GM19043 (cell line): ENCODE measurements at regions not wholly inside any gene's neighbourhood (a gene's known extent, or its start where the extent isn't known, plus 50 kb on each side); places are given as distances from the start of the nearest gene placed in this dataset.
"Not testable (repeated sequence)": the region's sequence is repeated elsewhere in the genome, so short reads cannot be mapped to it uniquely, and the experiment has no call there.

Source experiments
- ATAC-seq: cut with Tn5 transposase; IDR thresholded peaks from one replicate; pipeline ENCODE4 v1.9.1; 2021; ENCODE audit warnings: low read depth; ENCODE audit not compliant: unreplicated experiment

DNA sequence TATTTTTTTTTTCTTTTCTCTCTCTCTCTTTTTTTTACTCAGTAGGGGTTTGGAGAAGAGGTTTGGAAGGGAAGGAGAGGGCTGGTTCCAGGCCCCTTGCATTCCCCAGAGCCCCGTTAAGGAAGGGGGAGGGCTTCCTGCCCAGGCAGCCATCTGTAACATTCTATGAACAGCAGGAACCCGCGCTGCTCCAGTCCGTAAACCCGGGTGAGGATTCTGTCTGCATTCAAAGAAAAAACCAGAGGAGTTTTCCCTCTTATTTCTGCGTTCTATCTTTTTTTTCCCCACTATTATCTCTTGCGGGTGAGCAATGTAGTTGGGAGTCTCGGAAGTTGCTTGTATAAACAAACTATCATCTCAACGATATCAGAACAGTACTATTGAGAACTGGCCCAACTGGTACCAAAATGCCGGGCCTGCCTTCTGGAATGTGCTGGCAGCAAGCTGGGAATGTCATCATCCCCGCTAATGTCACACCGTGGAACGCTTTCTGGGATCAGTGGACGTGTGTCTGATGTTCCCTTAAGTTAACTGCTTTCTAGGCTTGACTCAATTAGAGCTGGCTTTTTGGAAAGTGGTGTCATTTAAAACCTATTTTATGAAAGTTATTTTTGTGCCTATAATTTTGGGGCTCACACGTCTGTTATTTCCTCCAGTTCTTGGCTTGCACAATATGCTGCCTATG lies 153.1 kb upstream of the MEOX2 start:
- ATAC-seq: no peak

DNA sequence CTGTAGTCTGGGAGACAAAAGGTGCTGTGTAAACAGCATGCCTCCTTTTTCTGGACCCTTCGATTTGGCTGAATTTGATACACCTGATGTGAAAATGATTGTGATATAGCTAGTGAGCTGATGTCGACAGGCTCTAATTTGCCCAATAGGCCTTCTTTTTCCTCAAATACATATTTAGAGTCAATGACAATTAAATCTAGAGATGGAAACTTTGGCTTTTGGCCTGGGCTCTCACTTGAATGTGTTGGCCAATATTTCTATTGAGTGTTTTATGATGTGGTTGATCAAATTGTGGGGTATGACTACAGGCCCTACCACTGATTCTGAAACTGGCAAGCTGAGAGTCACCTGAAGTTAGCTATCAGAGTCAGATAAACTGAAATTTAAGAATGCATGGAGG lies 151.8 kb upstream of the MEOX2 start:
- ATAC-seq: no peak

DNA sequence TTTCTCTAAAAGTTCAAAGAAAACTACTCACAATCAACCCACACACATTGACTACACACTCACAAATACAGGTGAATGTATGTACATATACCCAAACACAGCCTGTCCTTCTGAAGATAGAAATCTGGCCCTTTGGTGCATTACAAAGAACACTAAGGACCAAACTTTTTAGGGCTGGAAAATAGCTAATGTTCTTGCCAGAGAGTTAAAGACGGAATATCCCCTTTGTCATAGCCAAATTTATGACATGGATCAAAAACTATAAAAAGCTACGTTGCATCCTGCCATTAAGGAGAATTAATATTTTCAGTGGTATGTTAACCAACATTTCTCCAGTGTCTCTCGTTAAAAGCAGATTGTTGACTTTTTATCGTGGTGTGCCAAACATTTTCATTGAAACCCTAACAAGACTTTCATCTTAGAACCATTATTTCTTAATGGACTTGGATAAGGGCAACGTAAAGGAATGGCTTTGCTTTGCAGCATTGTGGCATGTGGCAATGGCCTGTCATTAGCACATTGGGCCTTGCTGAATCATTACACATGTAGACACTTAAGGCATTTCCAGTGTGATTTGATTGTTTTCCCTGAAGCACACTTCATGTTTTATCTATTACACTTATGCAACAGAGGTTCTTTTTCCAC lies 150.9 kb upstream of the MEOX2 start:
- ATAC-seq: no peak

DNA sequence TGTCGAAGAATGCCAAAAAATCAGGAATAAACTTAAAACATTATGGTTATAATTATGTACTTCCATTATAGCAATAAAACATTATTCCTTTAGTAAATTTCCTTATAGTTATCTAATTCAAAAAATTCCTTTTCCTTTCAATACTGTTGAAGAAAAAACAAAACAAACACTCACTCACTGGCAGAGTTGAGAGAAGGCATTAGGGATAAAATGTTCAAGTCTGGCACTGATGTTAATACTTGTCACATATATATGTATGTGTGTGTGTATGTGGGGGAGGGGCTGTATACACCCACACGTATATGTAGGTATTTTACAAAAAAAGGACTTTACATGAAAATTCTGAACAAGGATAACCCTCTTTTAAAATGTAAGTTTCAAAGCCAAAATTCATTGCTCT lies 150.2 kb upstream of the MEOX2 start:
- no peak for ATAC-seq

DNA sequence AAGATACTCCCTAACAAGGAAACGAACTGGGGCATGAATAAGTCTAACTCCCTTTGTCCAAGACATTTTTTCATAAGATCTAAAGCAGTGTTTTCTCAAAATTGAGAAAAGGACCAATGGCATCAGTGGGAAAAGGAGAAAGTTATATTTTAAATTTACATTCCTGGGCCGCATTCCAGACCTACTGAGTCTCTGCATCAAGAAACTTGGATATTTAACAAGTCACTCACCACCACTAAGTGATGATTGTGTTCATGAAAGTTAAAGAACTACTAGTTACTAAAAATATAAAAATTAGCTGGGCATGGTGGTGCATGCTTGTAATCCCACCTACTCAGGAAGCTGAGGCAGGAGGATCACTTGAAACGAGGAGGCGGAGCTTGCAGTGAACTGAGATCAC lies 149.6 kb upstream of the MEOX2 start:
- no peak for ATAC-seq

DNA sequence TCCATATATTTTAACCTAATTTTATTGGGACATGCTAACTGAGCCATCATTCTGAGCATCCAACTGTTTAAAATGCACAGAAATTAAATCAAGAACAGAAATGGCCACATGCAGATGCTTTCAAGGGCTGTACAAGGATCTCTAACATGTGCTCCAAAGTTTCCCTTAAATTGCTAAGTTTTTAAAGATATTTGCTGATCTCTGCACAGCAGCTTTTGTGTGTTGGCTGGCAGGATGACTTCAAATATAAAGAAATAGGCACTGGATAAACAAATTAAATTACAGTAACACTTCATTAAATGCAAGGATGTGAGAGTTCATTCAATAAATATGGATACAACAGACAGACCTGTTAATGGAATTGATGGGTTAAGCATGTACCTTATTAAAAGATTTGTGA lies 148.0 kb upstream of the MEOX2 start:
- no peak for ATAC-seq

DNA sequence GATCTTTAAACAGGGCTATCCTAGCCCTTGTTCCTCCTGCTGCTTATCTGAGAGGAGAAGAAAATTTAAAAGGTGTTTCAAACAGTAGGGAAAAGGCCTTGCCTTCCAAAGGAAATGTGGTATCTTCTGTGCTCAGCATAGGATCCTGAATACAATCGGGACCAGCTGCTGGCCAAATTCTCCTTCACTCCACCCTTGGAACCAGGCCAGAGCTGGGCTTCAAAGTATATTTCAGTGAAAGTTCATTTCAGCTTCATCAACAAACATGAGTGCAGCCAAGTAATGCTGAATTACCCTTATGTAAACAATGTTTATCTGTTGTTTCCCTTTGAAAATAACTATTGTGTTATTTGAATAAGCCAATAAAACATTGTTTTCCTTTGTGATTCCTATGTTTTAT lies 146.5 kb upstream of the MEOX2 start:
- ATAC-seq: no peak

DNA sequence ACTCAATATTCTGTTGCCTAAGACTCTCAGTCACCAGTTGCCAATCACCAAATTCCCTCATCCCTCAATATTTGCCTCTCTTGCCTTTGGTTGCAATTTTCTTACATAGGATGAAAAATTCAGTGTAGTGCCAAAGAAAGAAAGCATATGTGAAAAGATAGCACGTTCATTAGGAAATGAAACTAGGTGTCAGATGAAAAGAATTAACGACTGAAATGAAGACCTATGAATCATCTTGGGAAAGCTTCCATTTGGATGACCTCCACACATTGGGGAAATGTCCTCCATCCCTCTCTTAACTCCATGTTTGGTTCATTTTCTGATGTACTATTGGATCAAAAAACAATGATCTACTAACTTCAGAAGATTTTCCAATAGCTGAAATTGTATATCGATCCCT lies 145.1 kb upstream of the MEOX2 start:
- ATAC-seq: no peak

DNA sequence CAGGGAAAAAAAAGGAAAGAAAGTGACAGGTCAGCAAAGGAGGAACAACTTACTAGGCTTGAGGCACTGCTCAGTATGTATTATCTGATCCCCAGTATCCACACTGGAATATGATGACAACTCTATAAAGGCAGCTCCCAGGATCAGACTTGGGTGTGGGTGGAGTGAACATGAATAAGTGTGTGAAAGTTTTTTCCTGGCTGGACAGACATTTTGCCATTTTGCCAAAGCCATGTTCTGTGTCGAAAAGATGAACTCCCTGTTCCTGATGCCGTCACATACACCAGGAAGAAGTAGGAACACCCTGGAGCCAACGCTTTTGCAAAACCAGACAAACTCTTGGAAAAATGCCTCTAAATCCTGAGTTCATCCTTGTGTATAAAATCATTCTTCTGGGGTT lies 143.2 kb upstream of the MEOX2 start:
- ATAC-seq: no peak

DNA sequence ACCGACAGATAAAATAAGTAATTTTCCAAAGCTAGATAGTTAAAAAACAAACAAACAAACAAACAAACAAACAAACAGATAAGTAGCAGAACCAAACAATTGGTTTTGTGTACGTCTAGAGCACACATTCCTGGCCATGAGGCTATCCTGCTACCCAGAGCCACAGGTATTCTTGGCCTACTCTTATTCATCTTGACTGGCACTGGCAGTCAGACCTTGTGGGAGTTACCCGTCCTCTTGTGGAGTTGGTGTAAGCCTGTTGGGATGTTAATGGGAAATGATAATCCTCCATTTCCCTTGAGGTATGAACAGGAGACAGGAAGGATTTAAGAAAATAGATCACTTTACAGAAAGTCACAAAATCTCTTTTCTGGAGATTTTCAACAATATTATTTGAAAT lies 142.4 kb upstream of the MEOX2 start:
- no peak for ATAC-seq

DNA sequence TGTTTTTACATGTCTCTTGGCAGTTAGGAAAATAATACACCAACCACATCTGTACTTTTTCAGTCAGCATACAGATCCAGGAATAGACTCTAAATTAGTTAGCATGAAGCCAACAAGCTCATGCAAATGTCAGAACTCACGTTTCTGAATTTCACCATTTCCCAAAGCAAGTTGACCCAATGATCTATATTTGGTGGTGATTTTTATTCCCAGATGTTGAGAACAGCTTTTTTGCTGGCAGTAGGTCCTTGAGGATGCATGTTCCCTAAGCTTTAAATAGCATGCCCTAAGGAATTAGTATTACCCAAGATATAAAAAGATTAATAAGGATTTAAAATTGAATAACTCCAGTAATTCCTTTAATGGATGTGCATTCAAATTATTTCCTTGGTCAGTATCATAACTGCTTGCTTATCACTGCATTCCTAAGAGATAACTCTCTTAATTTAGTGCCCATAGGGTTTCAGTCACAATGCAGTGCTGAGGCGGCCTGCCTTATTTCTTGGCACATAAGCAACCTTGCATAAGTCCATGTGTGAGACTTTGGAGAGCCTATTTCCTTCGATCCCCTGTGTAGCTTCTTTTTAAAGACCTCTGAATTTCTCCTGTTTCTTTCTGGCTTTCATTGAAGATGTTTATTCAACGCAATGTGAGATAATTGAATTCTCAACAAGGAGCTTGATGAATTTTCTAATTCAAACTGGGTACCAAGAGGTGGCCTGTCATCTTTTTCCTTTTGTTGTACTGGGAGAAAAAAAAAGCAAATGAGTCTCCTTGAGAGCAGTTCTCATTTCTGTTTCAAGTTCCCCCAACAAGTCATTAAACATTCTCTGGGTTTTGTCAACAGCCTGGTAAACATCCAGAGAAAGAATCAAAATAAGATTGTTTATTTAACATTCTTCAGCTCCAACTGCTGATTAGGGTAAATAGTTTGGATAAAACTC lies 135.3 kb upstream of the MEOX2 start:
- ATAC-seq: no peak

DNA sequence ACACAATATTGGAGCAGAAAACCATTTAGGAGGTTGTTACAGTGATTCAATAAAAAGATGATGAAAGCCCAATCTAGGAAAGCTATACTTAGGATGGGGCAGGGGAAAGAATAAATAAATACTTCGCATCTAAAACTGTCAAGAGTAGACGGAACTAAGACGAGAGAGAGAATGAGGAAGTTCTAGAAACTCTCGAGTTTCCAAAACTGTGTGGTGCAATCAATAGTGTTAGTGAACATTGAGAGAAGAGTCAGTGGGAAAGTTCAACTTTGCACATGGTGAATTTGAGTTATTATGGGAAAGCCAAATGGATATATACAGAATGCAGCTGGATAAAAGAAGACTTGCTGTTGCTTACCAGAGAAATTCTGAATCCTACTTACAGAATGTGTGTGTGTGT lies 133.8 kb upstream of the MEOX2 start:
- ATAC-seq: no peak

DNA sequence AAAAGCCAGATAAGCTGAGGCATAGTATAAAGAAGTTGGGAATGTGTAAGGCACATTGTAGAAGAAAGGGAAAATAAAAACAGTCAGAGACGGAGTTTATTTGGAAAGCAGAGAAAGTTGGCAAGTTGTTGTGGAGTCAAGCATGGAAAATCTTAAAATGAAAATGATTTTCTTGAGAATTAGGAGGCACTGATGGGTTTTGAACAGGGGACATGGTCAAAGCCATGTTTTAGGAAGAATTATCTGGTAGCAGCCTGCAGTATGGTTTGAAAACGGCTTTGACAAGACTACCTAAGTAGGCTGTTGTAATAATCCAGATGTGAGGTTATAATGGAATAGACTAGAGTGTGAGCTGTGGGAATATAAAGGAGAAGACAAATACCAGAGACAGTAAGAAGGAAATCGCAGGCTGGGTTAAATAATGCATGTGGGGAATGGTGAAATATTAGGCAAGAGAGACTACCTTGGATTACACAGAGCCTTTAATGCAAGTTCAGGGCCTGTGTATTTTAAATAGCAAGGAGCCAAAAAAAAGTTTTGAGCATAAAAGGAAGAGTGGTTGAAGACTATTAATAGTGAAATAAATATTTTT lies 130.4 kb upstream of the MEOX2 start:
- no peak for ATAC-seq

DNA sequence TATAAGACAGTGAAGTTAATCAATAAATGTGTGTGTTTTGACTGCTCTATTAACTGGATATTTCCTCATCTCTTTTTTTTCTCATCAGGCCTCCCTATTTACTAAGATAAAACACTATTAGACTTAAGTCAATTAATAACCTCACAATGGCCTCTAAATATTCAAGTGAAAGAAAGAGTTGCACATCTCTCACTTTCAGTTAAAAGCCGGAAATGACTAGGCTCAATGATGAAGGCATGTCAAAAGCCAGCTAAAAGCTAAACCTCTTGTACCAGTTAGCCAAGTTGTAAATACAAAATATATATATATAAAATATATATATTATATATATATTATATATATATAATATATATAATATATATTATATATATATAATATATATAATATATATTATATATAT lies 127.0 kb upstream of the MEOX2 start:
- ATAC-seq: no peak

DNA sequence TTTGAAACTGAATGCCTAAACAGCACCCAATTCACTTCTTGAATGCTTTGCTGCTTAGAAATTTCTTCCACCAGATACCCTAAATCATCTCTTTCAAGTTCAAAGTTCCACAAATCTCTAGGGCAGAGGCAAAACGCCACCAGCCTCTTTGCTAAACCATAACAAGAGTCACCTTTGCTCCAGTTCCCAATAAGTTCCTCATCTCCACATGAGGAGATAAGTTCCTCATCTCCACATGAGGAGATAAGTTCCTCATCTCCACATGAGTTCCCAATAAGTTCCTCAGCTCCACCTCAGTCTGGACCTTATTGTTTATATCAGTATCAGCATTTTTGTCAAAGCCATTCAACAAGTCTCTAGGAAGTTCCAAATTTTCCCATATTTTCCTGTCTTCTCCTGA lies 123.9 kb upstream of the MEOX2 start:
- ATAC-seq: not testable (repeated sequence)

DNA sequence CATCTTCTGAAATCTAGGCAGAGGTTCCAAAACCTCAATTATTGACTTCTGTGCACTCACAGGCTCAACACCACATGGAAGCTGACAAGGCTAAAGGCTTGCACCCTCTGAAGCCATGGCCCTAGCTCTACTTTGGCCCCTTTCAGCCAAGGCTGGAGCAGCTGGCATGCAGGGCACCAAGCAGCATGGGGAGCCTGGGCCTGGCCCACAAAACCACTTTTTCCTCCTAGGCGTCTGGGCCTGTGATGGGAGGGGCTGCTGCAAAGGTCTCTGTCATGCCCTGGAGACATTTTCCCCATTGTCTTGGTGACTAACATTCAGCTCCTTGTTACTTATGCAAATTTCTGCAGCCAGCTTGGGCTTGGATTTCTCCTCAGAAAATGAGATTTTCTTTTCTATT lies 123.5 kb upstream of the MEOX2 start:
- ATAC-seq: not testable (repeated sequence)

DNA sequence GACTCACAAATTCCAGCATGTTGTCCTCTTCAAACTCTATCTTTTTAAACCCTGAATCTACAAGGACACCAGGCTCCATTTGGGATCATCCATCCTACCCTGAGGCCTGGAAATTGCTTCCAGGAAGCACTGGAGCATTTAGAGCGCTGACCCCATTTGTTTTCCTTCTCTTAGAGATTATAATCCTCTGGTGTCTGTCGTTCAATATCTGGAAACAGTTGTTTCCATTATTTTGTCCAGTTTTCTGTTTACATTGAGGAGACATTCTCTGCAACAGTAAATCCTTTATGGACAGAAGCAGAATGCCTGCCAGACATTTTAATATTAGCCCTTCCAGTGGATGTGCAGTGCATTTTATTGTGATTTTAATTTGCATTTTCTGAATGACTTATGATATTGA lies 119.4 kb upstream of the MEOX2 start:
- ATAC-seq: no peak

DNA sequence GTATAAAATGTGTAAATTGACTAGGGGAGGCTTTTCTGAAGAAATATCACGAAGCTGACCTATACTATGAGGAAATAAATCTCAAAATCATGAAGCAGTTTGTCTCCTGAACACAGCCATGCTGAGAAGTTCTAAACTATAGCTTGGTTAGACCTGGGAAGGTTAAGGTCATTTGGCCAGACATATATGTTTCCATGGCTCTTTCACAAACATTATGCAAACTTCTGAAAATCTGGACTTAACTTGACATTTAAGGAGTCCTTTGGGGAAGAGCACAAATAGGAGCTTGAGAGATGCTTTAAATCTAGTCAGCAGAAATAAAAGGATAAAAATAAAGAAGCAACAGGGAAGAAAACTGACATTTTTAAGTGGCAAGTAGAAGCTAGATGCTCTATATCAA lies 115.9 kb upstream of the MEOX2 start:
- ATAC-seq: no peak

DNA sequence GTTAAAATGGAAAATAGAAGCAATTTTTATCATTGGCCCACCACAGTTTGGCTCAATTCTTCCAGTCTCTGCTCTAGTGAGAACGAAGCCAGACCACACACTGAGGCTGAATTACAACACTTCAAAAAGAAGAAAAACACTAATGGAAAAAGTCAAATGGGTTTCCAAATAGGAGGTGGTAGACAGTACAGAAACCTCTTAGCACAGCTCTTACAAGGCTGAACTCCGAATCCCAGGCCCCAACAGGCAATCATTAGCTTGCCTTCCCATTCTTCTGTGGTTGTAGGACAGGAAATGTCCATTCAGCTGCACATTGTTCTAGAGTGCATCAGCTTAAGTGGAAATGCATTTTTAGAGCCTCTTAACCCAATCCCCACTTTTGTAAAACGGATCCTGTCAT lies 115.1 kb upstream of the MEOX2 start:
- no peak for ATAC-seq

DNA sequence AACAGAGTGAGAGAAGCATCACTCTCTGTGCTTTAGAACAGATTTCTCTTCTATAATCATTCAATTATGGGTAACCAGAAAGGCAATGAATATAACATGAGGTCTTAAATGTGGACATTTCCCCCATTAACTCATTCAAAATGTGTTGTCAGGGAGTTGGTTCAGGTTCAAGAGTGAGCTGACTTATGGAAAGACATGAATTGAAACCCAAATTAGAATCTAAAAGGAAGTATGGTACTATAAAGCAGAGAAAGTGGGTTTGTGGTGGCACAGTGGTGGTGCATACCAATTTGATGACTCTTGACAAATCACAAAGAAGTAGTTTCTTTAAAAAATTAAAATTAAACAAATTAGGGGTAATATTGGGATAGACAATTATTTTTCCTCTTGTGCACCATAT lies 114.6 kb upstream of the MEOX2 start:
- no peak for ATAC-seq

DNA sequence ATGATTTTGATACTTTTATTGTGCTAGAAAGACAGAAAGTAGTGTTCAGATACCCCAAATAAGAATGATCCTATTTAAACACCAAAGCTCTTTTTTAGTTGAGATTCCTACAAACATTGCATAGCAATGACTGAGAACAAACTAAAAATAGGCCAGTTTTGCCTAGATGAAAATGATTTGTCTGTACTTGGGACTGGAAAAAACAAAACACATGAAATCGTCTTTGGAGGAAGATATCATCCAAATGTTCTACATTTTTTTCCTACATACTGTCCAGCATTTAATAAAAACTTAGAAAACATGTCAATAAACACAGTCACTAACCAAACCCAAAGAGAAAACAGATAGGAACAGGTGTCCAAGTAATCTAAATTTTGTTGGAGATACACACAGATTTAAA lies 111.6 kb upstream of the MEOX2 start:
- no peak for ATAC-seq
